Keratinocyte (primary cell): ENCODE measurements at regions not wholly inside any gene's neighbourhood (a gene's known extent, or its start where the extent isn't known, plus 50 kb on each side); places are given as distances from the start of the nearest gene placed in this dataset.

Experiments
- CTCF ChIP-seq, 3 experiments: IDR thresholded peaks in 1 of 3; conservative IDR thresholded peaks in 1 of 3; optimal IDR thresholded peaks in 1 of 3; 2 replicates in 2 of 3; 3 replicates in 1 of 3; pipeline versions ENCODE3 to v1.5.1; 2011; ENCODE audit warnings: low read length in 3 of 3, mild to moderate bottlenecking in 3 of 3, moderate library complexity in 2 of 3, control low read depth in 1 of 3, inconsistent platforms in 1 of 3; ENCODE audit not compliant: insufficient read depth in 2 of 3; ENCODE audit errors: extremely low read depth in 1 of 3
- EZH2 ChIP-seq: IDR thresholded peaks from one replicate; pipeline ENCODE4 v1.6.1; 2012; ENCODE audit warnings: inconsistent platforms, mild to moderate bottlenecking, low read length, moderate library complexity

GRCh38 chr5:174818430-174818829, 94.0 kb downstream of the MSX2 start:
- no peak for TF ChIP-seq CTCF (optimal IDR thresholded peaks at IDR 0.05 in 1 of 3, IDR thresholded peaks at IDR 0.05 in 1 of 3, conservative IDR thresholded peaks at IDR 0.05 in 1 of 3; ENCODE audit: extremely low read depth in 1 of 3, insufficient read depth in 2 of 3, low read length in 3 of 3)
- no peak for TF ChIP-seq EZH2
